ENCODE measurements at regions not wholly inside any gene's neighbourhood (a gene's known extent, or its start where the extent isn't known, plus 50 kb on each side); places are given as distances from the start of the nearest gene placed in this dataset.

GRCh38 chr22:49452362-49452946 is 375.2 kb downstream of the BRD1 start:
- no peak for DNase-seq

- no peak for DNase-seq
These were observed 376.4 kb downstream of the BRD1 start for GRCh38 chr22:49451070-49451840.

GRCh38 chr22:49450498-49450897 is 377.2 kb downstream of the BRD1 start:
- no peak for DNase-seq

- no peak for DNase-seq
These were observed 377.7 kb downstream of the BRD1 start for GRCh38 chr22:49449811-49450446.

- DNase-seq, result no peak
These were observed 378.3 kb downstream of the BRD1 start for GRCh38 chr22:49449377-49449776.

- DNase-seq, result no peak
These were observed 379.1 kb downstream of the BRD1 start for GRCh38 chr22:49448526-49448925.

GRCh38 chr22:49447837-49448236 is 379.8 kb downstream of the BRD1 start:
- no peak for DNase-seq

GRCh38 chr22:49446759-49447710 is 380.6 kb downstream of the BRD1 start:
- no peak for DNase-seq

GRCh38 chr22:49446145-49446758 is 381.4 kb downstream of the BRD1 start:
- no peak for DNase-seq

GRCh38 chr22:49444781-49445180 is 382.9 kb downstream of the BRD1 start:
- DNase-seq, result no peak

- DNase-seq, result no peak
These were observed 386.7 kb downstream of the BRD1 start for GRCh38 chr22:49440931-49441330.

- no peak for DNase-seq
These were observed 388.3 kb downstream of the BRD1 start for GRCh38 chr22:49439373-49439772.

GRCh38 chr22:49437956-49438355 is 389.7 kb downstream of the BRD1 start:
- no peak for DNase-seq

- DNase-seq, result no peak
These were observed 390.3 kb downstream of the BRD1 start for GRCh38 chr22:49437356-49437755.

- DNase-seq, result no peak
These were observed 391.6 kb downstream of the BRD1 start for GRCh38 chr22:49436056-49436455.

GRCh38 chr22:49435596-49435995 is 392.1 kb downstream of the BRD1 start:
- no peak for DNase-seq

GRCh38 chr22:49433717-49434611 is 393.7 kb downstream of the BRD1 start:
- DNase-seq, result no peak

GRCh38 chr22:49432897-49433443 is 394.7 kb downstream of the BRD1 start:
- DNase-seq, result no peak

- no peak for DNase-seq
These were observed 395.3 kb downstream of the BRD1 start for GRCh38 chr22:49432211-49432896.

- no peak for DNase-seq
These were observed 396.1 kb downstream of the BRD1 start for GRCh38 chr22:49431551-49431950.

- no peak for DNase-seq
These were observed 398.6 kb downstream of the BRD1 start for GRCh38 chr22:49429066-49429465.
